Mammary epithelial cell (primary cell): ENCODE measurements at regions not wholly inside any gene's neighbourhood (a gene's known extent, or its start where the extent isn't known, plus 50 kb on each side); places are given as distances from the start of the nearest gene placed in this dataset.

Experiments
- CTCF ChIP-seq, 2 donors: IDR thresholded peaks in 1 of 2; conservative IDR thresholded peaks in 1 of 2; 2 replicates each; pipeline ENCODE4 v1.5.1; 2011 to 2012; ENCODE audit warnings: inconsistent platforms in 2 of 2, low read length in 2 of 2, mild to moderate bottlenecking in 2 of 2, control low read depth in 1 of 2, low read depth in 1 of 2; ENCODE audit not compliant: insufficient read depth in 1 of 2; ENCODE audit errors: extremely low read depth in 1 of 2
- EZH2 ChIP-seq: IDR thresholded peaks from 2 replicates; pipeline ENCODE4 v1.6.1; 2012; ENCODE audit warnings: low read length, inconsistent platforms, borderline replicate concordance

DNA sequence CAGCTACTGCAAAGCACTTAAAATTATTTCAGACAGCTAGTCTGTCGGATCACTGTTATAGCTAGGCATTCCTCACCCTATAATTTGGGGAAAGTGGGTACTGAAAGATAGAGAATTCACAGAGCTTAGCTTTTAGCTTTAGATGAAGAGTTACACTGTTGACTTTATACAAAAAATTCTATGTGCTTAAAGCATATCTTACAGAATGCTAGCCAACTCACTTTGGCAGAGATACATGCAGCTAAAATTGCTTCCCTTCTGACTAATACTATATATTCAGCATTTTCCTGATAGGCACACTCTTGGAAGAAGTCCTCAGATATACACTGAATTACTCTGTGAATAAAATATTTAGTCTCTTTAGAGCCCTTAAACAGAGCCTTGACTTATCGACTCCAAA, 353.5 kb upstream of the STEAP1 start:
- TF ChIP-seq CTCF (conservative IDR thresholded peaks at IDR 0.05 in 1 of 2, IDR thresholded peaks at IDR 0.05 in 1 of 2; ENCODE audit: extremely low read depth in 1 of 2, insufficient read depth in 1 of 2, low read depth in 1 of 2, low read length in 2 of 2) (no peak), EZH2 (no peak)
